Activated T-helper 2 cell treated with anti-CD3 and anti-CD28 coated beads, Interferon-gamma antibody, Interleukin-2, Interleukin-4, amounts not matched to agents 10 μg/mL and 5 μg/mL and 100 μg/mL, durations not matched to agents 14 hours and 24 hours and 36 hours (primary cell): ENCODE measurements at regions not wholly inside any gene's neighbourhood (a gene's known extent, or its start where the extent isn't known, plus 50 kb on each side); places are given as distances from the start of the nearest gene placed in this dataset.

ENCODE experiments used
- DNase-seq: peaks from one replicate; pipeline ENCODE4 v3.0.0; 2021; ENCODE audit warnings: low spot score
- H3K27ac Mint-ChIP-seq: one replicate; pipeline ENCODE4 v1.8.0; 2021; ENCODE audit warnings: mixed read lengths
- H3K27me3 Mint-ChIP-seq: one replicate; pipeline ENCODE4 v1.8.0; 2021; ENCODE audit warnings: low read depth, mixed read lengths
- H3K36me3 Mint-ChIP-seq: one replicate; pipeline ENCODE4 v1.8.0; 2021; ENCODE audit warnings: low read depth, mixed read lengths
- H3K4me1 Mint-ChIP-seq: one replicate; pipeline ENCODE4 v1.8.0; 2021; ENCODE audit warnings: low read depth, mixed read lengths
- H3K4me3 Mint-ChIP-seq: one replicate; pipeline ENCODE4 v1.8.0; 2021; ENCODE audit warnings: low read depth, mild to moderate bottlenecking, moderate library complexity, mixed read lengths
- H3K9me3 Mint-ChIP-seq: one replicate; pipeline ENCODE4 v1.8.0; 2021; ENCODE audit warnings: mixed read lengths
- intact Hi-C: fragments of 100-400 bp; cut with micrococcal nuclease; formaldehyde crosslinking; loops from one replicate; pipeline ENCODE4 v1.15.1; 2023

DNA sequence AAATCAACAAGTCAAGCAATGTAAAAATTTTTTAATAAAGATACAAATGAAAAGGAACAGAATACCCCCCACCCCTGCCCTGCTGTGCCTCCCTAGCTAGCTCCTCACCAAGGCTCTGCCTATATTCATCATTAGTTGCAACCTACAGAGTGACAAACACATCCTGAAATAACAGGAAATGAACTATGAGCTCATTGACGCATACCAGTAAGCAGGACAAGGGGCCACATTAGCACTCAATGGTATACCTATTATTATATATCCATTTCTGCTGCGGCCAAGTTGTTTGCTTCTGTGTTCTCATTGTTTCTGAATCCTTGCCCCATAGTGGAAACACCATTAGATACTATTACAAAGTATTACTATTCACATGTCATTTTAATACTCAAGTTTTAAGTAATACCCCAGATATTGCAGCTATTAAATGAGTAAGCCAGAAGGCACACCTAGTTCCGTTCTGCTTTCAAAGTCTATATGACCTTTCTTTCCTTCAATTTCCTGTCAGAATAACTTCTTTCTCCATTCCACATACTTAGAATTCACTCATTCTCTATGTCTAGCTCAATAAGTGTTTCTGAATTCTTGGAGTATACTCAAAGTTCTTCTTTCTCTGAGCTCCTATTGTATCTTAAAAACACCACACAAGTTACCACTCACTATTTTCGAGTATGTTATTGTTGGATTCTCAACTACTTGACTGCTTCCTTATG lies 1214.9 kb downstream of the PLA2G4A start:
- Mint-ChIP-seq H3K4me1 (no peaks in the 10 kb centered on the region), H3K27ac (no peak overlapping the region), H3K36me3 (no peaks in the 10 kb centered on the region), H3K4me3 (no peak overlapping the region), H3K27me3 (no peaks in the 10 kb centered on the region), H3K9me3 (peaks cover 4% of the 10 kb centered on the region)
- DNase-seq = no peak
- intact Hi-C loops = no loop called here

DNA sequence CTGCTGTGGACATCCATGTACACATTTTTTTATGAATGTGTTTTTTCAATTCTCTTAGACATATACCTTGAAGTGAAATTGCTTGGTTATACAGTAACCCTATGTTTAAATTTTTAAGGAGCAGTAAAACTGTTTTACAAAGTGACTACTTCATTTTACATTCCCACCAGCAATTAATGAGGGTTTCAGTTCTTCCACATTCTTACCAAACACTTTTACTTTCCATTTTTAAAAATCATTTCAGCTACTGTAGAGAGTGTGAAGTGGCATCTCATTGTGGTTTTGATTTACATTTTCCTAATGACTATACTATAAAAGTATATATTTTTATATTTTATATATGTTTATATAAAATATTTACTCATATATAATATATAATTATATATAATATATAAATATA lies 1221.5 kb downstream of the PLA2G4A start:
- no peaks in the 10 kb centered on the region for H3K27me3 Mint-ChIP-seq
- no peak overlapping the region for H3K4me3 Mint-ChIP-seq
- no peak overlapping the region for H3K27ac Mint-ChIP-seq
- peaks cover 5% of the 10 kb centered on the region for H3K9me3 Mint-ChIP-seq
- intact Hi-C loops = no loop called here
- no peaks in the 10 kb centered on the region for H3K4me1 Mint-ChIP-seq
- DNase-seq = no peak
- H3K36me3 Mint-ChIP-seq = no peaks in the 10 kb centered on the region

DNA sequence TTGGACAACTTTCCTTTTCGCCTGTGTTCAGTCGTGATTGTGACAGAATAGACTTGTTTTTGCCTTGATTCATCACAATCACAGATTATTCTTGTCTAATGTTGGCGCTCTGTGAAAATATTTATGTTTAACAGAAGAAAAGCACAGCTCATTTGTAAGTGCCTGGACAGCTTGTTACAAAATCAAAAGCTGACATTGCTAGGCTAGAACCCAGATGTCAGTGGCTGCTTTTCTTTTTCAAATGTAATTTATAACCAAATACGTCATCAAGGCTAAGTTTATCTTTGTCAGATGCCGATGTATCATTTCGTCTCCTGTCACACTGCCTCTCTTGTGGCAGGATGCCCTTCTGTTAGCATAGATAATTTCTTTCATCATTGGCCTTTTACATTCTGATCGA lies 1227.3 kb downstream of the PLA2G4A start:
- intact Hi-C loops = no loop called here
- no peaks in the 10 kb centered on the region for H3K36me3 Mint-ChIP-seq

DNA sequence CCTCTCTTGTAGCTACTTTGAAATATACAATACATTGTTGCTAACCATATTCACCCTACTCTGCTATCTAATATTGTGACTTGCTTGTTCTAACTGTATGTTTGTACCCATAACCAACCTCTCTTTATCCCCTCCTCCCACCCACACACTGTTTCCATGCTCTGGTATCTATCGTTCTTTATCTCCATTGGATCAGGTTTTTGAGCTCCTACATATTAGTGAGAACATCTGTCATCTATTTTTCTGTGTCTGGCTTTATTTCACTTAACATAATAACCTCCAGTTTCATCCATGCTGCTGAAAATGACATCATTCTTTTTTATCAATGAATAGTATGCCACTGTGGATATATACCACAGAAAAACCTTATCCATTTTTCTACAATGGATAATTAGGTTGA lies 1230.1 kb downstream of the PLA2G4A start:
- no peaks in the 10 kb centered on the region for H3K27me3 Mint-ChIP-seq
- H3K36me3 Mint-ChIP-seq = no peaks in the 10 kb centered on the region
- intact Hi-C loops = no loop called here
- H3K27ac Mint-ChIP-seq = no peak overlapping the region
- no peak overlapping the region for H3K4me3 Mint-ChIP-seq
- DNase-seq = no peak
- no peaks in the 10 kb centered on the region for H3K4me1 Mint-ChIP-seq
- peaks cover 13% of the 10 kb centered on the region for H3K9me3 Mint-ChIP-seq

More for the DNA sequence above, 1227.3 kb downstream of the PLA2G4A start:
- H3K4me1 Mint-ChIP-seq = no peaks in the 10 kb centered on the region
- H3K27ac Mint-ChIP-seq = no peak overlapping the region
- H3K27me3 Mint-ChIP-seq = no peaks in the 10 kb centered on the region
- peaks cover 9% of the 10 kb centered on the region for H3K9me3 Mint-ChIP-seq
- no peak overlapping the region for H3K4me3 Mint-ChIP-seq
- DNase-seq = no peak

DNA sequence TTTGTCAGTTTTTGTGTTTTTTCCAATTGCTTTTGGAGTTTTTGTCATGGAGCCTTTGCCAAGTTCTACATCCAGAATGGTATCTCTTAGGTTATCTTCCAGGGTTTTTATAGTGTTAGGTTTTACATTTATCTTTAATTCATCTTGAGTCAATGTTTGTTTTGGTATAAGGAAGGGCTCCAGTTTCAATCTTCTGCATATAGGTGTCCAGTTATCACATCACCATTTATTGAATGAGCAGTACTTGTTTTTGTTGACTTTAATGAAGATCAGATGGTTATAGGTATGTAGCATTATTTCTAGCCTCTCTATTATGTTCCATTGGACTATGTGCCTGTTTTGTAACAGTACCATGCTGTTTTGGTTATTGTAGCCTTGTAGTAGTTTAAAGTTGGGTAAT lies 1233.1 kb downstream of the PLA2G4A start:
- H3K4me3 Mint-ChIP-seq = no peak overlapping the region
- H3K9me3 Mint-ChIP-seq = peaks cover 33% of the 10 kb centered on the region
- H3K27me3 Mint-ChIP-seq = no peaks in the 10 kb centered on the region
- H3K4me1 Mint-ChIP-seq = no peaks in the 10 kb centered on the region
- no peaks in the 10 kb centered on the region for H3K36me3 Mint-ChIP-seq
- no peak for DNase-seq
- intact Hi-C loops = no loop called here
- H3K27ac Mint-ChIP-seq = no peak overlapping the region

DNA sequence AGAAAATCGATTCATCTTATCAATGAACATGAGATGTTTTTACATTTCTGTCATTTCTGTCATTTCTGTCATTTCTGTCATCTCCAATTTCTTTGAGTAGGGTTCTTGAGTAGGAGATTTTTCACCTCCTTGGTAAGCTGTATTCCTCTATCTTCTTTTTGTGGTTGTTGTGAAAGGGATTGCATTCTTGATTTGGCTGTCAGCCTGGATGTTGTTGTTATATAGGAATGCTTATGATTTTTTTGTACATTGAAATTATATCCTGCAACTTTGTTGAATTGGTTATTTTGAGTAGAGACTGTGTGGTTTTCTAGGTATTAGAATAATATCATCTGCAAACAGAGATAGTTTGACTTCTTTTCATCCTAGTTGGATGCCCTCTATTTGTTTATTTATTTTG lies 1233.7 kb downstream of the PLA2G4A start:
- DNase-seq = no peak
- no peaks in the 10 kb centered on the region for H3K36me3 Mint-ChIP-seq
- H3K9me3 Mint-ChIP-seq = peaks cover 29% of the 10 kb centered on the region
- intact Hi-C loops = no loop called here
- no peaks in the 10 kb centered on the region for H3K27me3 Mint-ChIP-seq
- H3K4me1 Mint-ChIP-seq = no peaks in the 10 kb centered on the region
- no peak overlapping the region for H3K27ac Mint-ChIP-seq
- H3K4me3 Mint-ChIP-seq = no peak overlapping the region

DNA sequence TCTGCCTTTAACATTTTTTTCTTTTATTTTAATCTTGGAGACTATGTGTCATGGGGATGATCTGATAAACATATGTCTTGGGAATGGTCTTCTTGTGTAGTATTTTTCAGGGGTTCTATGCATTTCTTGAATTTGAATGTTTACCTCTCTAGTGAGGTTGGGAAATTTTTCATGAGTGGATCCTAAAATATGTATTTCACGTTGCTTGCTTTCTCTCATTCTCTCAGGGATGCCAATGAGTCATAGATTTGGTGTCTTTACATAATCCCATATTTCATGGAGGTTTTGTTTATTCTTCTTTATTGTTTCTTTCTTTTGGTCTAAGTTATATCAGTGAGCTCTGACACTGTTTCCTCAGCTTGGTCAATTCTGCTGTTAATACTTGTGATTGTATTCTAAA lies 1237.2 kb downstream of the PLA2G4A start:
- no peak for DNase-seq
- Mint-ChIP-seq H3K4me1 (no peaks in the 10 kb centered on the region), H3K9me3 (peaks cover 51% of the 10 kb centered on the region)

DNA sequence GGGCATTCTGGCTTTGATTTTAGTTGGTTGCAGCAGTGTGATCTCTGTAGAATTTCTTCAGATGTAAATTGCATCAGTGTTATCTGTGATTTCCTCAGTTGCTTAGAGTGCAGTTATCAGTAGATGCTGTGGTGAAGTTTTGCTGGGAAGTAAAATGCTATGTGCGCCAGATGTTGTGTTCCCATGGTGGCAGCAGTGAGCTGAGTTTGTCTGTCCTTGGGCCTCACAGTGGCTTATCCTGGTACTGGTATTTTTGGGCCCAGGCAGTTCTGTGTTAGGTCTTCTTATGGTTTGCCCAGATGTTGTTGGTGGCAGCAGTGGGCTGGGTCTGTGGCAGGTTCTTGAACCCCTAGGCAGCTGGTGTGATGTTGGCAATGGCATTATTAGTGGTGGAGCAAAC lies 1242.1 kb downstream of the PLA2G4A start:
- H3K27me3 Mint-ChIP-seq = no peaks in the 10 kb centered on the region
- H3K4me1 Mint-ChIP-seq = no peaks in the 10 kb centered on the region
- no peak for DNase-seq
- H3K4me3 Mint-ChIP-seq = no peak overlapping the region
- no peak overlapping the region for H3K27ac Mint-ChIP-seq
- H3K36me3 Mint-ChIP-seq = no peaks in the 10 kb centered on the region
- peaks cover 52% of the 10 kb centered on the region for H3K9me3 Mint-ChIP-seq
- intact Hi-C loops = no loop called here

More for the DNA sequence above, 1237.2 kb downstream of the PLA2G4A start:
- no peak overlapping the region for H3K27ac Mint-ChIP-seq
- no peaks in the 10 kb centered on the region for H3K36me3 Mint-ChIP-seq
- H3K27me3 Mint-ChIP-seq = no peaks in the 10 kb centered on the region
- intact Hi-C loops = no loop called here
- no peak overlapping the region for H3K4me3 Mint-ChIP-seq

DNA sequence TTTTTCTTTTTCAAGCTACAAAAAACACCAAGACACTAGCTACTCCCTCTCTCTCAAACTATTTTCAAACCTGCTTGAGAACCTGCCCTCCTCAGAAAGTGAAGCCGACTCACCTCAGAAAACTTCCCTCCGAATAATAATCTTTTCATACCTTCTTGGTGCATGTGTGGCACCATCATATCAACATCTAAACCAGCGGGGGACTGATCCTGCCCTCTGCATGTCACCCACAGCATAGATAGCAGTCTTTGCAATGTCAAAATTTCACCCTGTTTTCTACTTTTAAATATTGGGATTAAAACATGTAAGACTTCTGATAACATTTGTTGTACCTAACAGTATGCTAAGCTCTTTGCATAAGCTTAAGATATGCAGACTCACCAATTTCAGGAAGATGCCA lies 1260.3 kb downstream of the PLA2G4A start:
- H3K27ac Mint-ChIP-seq = no peak overlapping the region

DNA sequence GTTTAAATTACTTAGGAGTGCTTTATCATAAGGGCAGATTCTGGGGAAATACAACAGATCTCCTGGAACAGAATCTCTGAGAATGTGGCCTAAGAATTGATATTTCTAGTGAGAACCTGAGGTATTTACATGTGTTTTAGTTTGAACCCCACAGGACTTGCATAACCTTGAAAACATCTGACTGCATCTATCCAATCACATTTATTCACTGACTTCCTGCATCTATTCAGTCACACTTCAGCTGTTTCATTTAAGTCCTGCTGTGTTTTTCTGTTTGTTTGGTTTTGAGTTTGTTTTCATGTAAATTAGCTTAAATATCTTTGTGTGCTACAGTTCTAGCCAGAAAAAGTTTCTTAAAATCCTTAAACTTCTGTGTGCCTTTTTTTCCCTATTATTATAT lies 1260.7 kb downstream of the PLA2G4A start:
- intact Hi-C loops = no loop called here
- Mint-ChIP-seq H3K27ac (no peak overlapping the region), H3K9me3 (peaks cover 24% of the 10 kb centered on the region), H3K36me3 (no peaks in the 10 kb centered on the region), H3K4me3 (no peak overlapping the region), H3K4me1 (no peaks in the 10 kb centered on the region), H3K27me3 (no peaks in the 10 kb centered on the region)
- no peak for DNase-seq

More for the DNA sequence above, 1260.3 kb downstream of the PLA2G4A start:
- no peaks in the 10 kb centered on the region for H3K4me1 Mint-ChIP-seq
- peaks cover 24% of the 10 kb centered on the region for H3K9me3 Mint-ChIP-seq
- H3K36me3 Mint-ChIP-seq = no peaks in the 10 kb centered on the region
- H3K4me3 Mint-ChIP-seq = no peak overlapping the region
- no peak for DNase-seq
- intact Hi-C loops = no loop called here
- no peaks in the 10 kb centered on the region for H3K27me3 Mint-ChIP-seq

DNA sequence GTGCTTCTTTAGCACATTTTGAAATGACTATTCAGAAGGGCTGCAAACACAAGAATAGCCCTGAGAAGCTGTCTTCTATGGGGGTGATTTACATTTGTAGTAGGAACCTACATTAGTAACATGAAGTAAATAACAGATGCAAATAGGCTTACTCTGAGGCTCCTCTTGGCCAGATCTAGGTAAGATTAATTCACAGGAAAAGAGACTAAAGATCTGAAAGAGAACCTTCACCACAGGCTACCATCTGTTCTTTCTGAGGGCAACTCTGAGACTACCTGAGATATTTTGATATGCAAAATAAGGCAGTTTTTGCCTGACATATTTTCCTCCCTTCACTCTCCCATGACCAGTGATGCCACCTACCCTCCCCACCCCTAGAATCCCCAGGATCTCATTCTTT lies 1267.8 kb downstream of the PLA2G4A start:
- intact Hi-C loops = no loop called here
- Mint-ChIP-seq H3K9me3 (peaks cover 9% of the 10 kb centered on the region), H3K4me1 (no peaks in the 10 kb centered on the region), H3K36me3 (no peaks in the 10 kb centered on the region), H3K27ac (no peak overlapping the region), H3K27me3 (no peaks in the 10 kb centered on the region), H3K4me3 (no peak overlapping the region)
- DNase-seq = no peak

DNA sequence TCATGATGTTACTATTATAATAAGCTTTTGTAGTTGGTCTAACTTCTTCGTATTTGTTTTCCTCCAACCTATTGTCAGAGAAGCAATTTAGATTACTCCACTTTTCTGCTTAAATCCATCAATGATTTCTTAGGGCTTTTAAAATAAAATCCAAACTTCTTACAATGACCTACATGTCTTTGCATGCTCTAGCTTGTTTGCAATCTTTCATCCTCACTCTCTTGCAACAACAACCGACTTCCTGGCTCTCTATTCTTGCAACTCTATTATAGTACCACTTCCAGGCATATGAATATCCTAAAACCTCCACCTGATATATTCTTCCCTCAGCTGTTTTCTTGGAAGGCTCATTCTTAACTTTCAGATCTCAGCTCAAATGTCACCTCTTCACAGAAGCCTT lies 1288.7 kb downstream of the PLA2G4A start:
- Mint-ChIP-seq H3K27ac (no peak overlapping the region), H3K36me3 (no peaks in the 10 kb centered on the region), H3K4me3 (no peak overlapping the region), H3K9me3 (no peaks in the 10 kb centered on the region), H3K27me3 (no peaks in the 10 kb centered on the region), H3K4me1 (no peaks in the 10 kb centered on the region)
- DNase-seq = no peak
- intact Hi-C loops = no loop called here

DNA sequence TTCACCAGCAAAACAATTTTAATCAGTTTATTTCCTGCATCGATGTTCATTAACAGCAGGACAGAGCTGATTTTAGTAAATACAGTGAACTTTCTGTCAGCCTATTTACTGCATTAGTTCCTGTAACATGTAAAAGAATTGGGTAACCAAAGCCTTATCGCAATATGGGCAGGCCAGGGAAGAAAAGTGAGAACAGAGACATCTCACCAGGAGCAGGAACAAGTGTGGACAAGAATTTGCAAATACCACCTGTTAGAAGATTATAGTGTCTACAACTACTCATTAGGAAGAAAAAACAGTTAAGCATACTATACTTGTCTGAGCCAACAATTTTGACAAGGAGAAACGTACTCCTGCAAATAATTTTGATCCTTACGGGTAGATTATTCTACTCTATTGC lies 1293.9 kb downstream of the PLA2G4A start:
- Mint-ChIP-seq H3K27me3 (no peaks in the 10 kb centered on the region), H3K9me3 (peaks cover 4% of the 10 kb centered on the region), H3K4me3 (no peak overlapping the region), H3K4me1 (no peaks in the 10 kb centered on the region), H3K36me3 (no peaks in the 10 kb centered on the region), H3K27ac (no peak overlapping the region)
- intact Hi-C loops = no loop called here
- DNase-seq = no peak

DNA sequence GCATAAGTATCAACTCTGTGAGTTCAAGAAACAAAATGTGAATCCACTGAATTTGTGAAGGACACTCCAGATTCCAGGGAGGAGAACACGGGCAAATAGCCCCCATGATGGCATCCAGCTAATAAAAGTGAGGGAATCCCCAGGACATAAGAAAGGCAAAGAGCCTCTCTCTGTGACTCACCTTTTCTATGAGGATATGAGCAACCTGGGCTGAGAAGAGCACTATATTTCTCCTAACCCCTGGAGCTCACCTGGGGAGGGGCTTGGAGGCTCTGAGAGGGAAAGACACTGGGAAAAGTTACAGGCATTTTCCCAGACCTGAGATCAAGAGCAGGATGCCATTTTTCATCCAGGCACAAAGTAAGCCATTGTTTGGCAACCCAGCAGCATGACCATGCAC lies 1298.8 kb downstream of the PLA2G4A start:
- H3K4me1 Mint-ChIP-seq = no peaks in the 10 kb centered on the region
- H3K4me3 Mint-ChIP-seq = no peak overlapping the region
- H3K27ac Mint-ChIP-seq = no peak overlapping the region
- no peak for DNase-seq
- no peaks in the 10 kb centered on the region for H3K36me3 Mint-ChIP-seq
- intact Hi-C loops = no loop called here
- H3K27me3 Mint-ChIP-seq = no peaks in the 10 kb centered on the region
- peaks cover 12% of the 10 kb centered on the region for H3K9me3 Mint-ChIP-seq
